GM23338 (cell line): ENCODE measurements at regions not wholly inside any gene's neighbourhood (a gene's known extent, or its start where the extent isn't known, plus 50 kb on each side); places are given as distances from the start of the nearest gene placed in this dataset.

Source experiments
- ATAC-seq: fragments of 200-7000 bp; cut with Tn5 transposase; 3 replicates; pipeline ENCODE4 v1.9.1; 2020
- DNase-seq: peaks from one replicate; pipeline ENCODE4 v3.0.0-alpha.2; 2015; ENCODE audit warnings: low spot score
- H2AFZ ChIP-seq: fragments of 200-600 bp; sonication (generic); 2 replicates; pipeline ENCODE4 v1.8.0; 2016; ENCODE audit warnings: antibody characterized with exemption, mild to moderate bottlenecking, moderate library complexity
- H3F3A ChIP-seq: fragments of 200-600 bp; sonication (generic); replicated peaks from 2 replicates; pipeline ENCODE4 v1.8.0; 2017; ENCODE audit warnings: antibody characterized with exemption, mixed run types, low read depth
- H3K27ac ChIP-seq: fragments of 200-600 bp; sonication (generic); 2 replicates; pipeline ENCODE4 v1.6.1; 2016; ENCODE audit warnings: low read depth
- H3K27me3 ChIP-seq: fragments of 200-600 bp; sonication (generic); 2 replicates; pipeline ENCODE4 v1.8.0; 2016; ENCODE audit warnings: mild to moderate bottlenecking, mixed run types, moderate library complexity; ENCODE audit not compliant: insufficient read depth
- H3K36me3 ChIP-seq: fragments of 200-600 bp; sonication (generic); 2 replicates; pipeline ENCODE4 v1.8.0; 2016; ENCODE audit warnings: mild to moderate bottlenecking; ENCODE audit not compliant: insufficient read depth
- H3K4me1 ChIP-seq: fragments of 200-600 bp; sonication (generic); 2 replicates; pipeline ENCODE4 v1.8.0; 2016; ENCODE audit warnings: mild to moderate bottlenecking, moderate library complexity; ENCODE audit not compliant: insufficient read depth
- H3K4me2 ChIP-seq: fragments of 200-600 bp; sonication (generic); 2 replicates; pipeline ENCODE4 v1.7.1; 2017; ENCODE audit warnings: mixed run types
- H3K4me3 ChIP-seq: fragments of 200-600 bp; sonication (generic); 2 replicates; pipeline ENCODE4 v1.6.1; 2016; ENCODE audit warnings: mixed run types
- H3K79me2 ChIP-seq: fragments of 200-600 bp; sonication (generic); replicated peaks from 2 replicates; pipeline ENCODE4 v1.8.0; 2017; ENCODE audit warnings: mild to moderate bottlenecking; ENCODE audit not compliant: insufficient read depth
- H3K9me2 ChIP-seq: fragments of 200-600 bp; sonication (generic); 2 replicates; pipeline ENCODE4 v1.8.0; 2017; ENCODE audit not compliant: insufficient read depth
- H4K20me1 ChIP-seq: fragments of 200-600 bp; sonication (generic); replicated peaks from 2 replicates; pipeline ENCODE4 v1.8.0; 2017; ENCODE audit warnings: mild to moderate bottlenecking; ENCODE audit not compliant: insufficient read depth
- H3K27ac Mint-ChIP-seq: 2 replicates; pipeline ENCODE4 v1.8.0; 2020; ENCODE audit warnings: inconsistent platforms, mild to moderate bottlenecking, moderate library complexity, mixed read lengths
- H3K27me3 Mint-ChIP-seq: 3 replicates; pipeline ENCODE4 v1.8.0; 2022; ENCODE audit warnings: low read depth, mild to moderate bottlenecking, moderate library complexity, mixed read lengths, inconsistent platforms; ENCODE audit not compliant: insufficient read depth, poor library complexity
- H3K36me3 Mint-ChIP-seq: 3 replicates; pipeline ENCODE4 v1.8.0; 2021; ENCODE audit warnings: low read depth, mild to moderate bottlenecking, inconsistent platforms, moderate library complexity, mixed read lengths
- H3K4me1 Mint-ChIP-seq: 3 replicates; pipeline ENCODE4 v1.8.0; 2020; ENCODE audit warnings: mild to moderate bottlenecking, inconsistent platforms, mixed read lengths
- H3K4me3 Mint-ChIP-seq: 3 replicates; pipeline ENCODE4 v1.8.0; 2021; ENCODE audit warnings: moderate library complexity, mild to moderate bottlenecking, inconsistent platforms, mixed read lengths
- H3K9me3 Mint-ChIP-seq: 3 replicates; pipeline ENCODE4 v1.8.0; 2020; ENCODE audit warnings: moderate library complexity, mild to moderate bottlenecking, inconsistent platforms, mixed read lengths
- EZH2phosphoT487 ChIP-seq: fragments of 200-600 bp; sonication (generic); IDR thresholded peaks from one replicate; pipeline ENCODE4 v1.8.1; 2018; ENCODE audit warnings: antibody characterized with exemption; ENCODE audit not compliant: unreplicated experiment
- NANOG ChIP-seq: IDR thresholded peaks from 2 replicates; pipeline ENCODE4 v1.6.1; 2016; ENCODE audit warnings: antibody characterized with exemption, borderline replicate concordance
- STAT1 ChIP-seq: IDR thresholded peaks from one replicate; pipeline ENCODE4 v1.6.1; 2016; ENCODE audit warnings: antibody characterized with exemption; ENCODE audit not compliant: unreplicated experiment
- ZNF114 ChIP-seq: fragments of 250-450 bp; sonication (Bioruptor Pico); IDR thresholded peaks from 2 replicates; pipeline ENCODE4 v1.5.0; 2020; ENCODE audit warnings: mild to moderate bottlenecking, moderate library complexity
- TF ChIP-seq, protein P1 (sequence below): IDR thresholded peaks from 2 replicates; pipeline ENCODE4 v1.6.1; 2016; ENCODE audit warnings: antibody characterized with exemption
- TF ChIP-seq, protein P2 (sequence below), 2 experiments: fragments of 200-600 bp in 1 of 2; sonication (generic) in 1 of 2; conservative IDR thresholded peaks; 2 replicates each; pipeline versions ENCODE4 v1.5.1 to v1.6.1; 2016 to 2017; ENCODE audit warnings: antibody characterized with exemption in 2 of 2, low read depth in 2 of 2, mild to moderate bottlenecking in 2 of 2, moderate library complexity in 1 of 2

DNA sequence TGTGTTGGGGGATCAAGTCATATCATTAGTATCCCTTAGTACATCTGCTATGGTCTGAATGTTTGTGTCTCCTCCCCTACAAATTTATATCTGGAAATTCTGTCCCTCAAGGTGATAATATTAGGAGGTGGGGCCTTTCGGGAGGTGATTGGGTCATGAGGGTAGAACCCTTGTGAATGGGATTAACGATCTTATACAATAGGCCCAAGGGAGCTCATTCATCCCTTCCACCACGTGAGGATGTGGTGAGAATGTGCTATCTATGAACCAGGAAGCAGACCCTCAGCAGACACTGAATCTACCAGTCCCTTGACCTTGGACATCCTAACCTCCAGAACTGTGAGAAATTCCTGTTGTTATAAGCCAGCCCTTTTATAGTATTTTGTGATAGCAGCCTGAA lies 110.7 kb downstream of the PTCSC3 start:
- Mint-ChIP-seq H3K4me3 (no peak overlapping the region), H3K9me3 (no peaks in the 10 kb centered on the region), H3K27me3 (no peaks in the 10 kb centered on the region), H3K36me3 (no peaks in the 10 kb centered on the region), H3K27ac (no peak overlapping the region), H3K4me1 (peaks cover 4% of the 10 kb centered on the region; the same call in 2 of the 3 replicates)
- TF ChIP-seq, protein P1, sequence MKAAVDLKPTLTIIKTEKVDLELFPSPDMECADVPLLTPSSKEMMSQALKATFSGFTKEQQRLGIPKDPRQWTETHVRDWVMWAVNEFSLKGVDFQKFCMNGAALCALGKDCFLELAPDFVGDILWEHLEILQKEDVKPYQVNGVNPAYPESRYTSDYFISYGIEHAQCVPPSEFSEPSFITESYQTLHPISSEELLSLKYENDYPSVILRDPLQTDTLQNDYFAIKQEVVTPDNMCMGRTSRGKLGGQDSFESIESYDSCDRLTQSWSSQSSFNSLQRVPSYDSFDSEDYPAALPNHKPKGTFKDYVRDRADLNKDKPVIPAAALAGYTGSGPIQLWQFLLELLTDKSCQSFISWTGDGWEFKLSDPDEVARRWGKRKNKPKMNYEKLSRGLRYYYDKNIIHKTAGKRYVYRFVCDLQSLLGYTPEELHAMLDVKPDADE = no peak
- no peak for TF ChIP-seq ZNF114
- TF ChIP-seq, protein P2, sequence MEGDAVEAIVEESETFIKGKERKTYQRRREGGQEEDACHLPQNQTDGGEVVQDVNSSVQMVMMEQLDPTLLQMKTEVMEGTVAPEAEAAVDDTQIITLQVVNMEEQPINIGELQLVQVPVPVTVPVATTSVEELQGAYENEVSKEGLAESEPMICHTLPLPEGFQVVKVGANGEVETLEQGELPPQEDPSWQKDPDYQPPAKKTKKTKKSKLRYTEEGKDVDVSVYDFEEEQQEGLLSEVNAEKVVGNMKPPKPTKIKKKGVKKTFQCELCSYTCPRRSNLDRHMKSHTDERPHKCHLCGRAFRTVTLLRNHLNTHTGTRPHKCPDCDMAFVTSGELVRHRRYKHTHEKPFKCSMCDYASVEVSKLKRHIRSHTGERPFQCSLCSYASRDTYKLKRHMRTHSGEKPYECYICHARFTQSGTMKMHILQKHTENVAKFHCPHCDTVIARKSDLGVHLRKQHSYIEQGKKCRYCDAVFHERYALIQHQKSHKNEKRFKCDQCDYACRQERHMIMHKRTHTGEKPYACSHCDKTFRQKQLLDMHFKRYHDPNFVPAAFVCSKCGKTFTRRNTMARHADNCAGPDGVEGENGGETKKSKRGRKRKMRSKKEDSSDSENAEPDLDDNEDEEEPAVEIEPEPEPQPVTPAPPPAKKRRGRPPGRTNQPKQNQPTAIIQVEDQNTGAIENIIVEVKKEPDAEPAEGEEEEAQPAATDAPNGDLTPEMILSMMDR (conservative IDR thresholded peaks at IDR 0.05; ENCODE audit: low read depth in 2 of 2) = no peak
- Histone ChIP-seq H3K4me3 (no peak overlapping the region), H3K79me2 (no peaks in the 10 kb centered on the region), H3K4me2 (no peak overlapping the region), H2AFZ (no peak overlapping the region), H4K20me1 (no peaks in the 10 kb centered on the region), H3K36me3 (no peaks in the 10 kb centered on the region), H3F3A (no peaks in the 10 kb centered on the region), H3K27ac (no peak overlapping the region), H3K9me2 (no peaks in the 10 kb centered on the region), H3K27me3 (no peaks in the 10 kb centered on the region), H3K4me1 (no peaks in the 10 kb centered on the region)
- no peak for DNase-seq
- no peak for ATAC-seq

DNA sequence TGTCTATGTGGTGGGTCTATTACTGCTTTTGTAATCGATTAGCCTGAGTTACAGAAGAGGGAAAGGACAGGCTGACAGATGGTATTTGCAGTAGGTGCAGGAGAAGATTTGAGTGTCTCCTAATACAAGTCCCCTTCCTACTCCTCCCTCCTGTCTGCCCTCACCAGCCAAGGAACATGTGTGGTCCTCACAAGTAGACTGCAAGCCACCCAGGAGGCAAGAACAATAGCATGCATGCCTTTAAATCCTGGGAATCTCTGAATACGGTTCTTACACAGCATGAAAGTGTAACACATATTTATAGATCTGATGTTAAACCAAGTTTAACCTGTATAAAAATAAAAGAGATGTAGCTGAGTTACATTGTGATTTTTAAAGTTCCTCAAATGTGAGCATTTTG lies 117.0 kb downstream of the PTCSC3 start:
- Mint-ChIP-seq H3K4me1 (peaks cover 5% of the 10 kb centered on the region; the same call in 2 of the 3 replicates), H3K27me3 (no peaks in the 10 kb centered on the region), H3K4me3 (no peak overlapping the region), H3K36me3 (no peaks in the 10 kb centered on the region), H3K9me3 (no peaks in the 10 kb centered on the region), H3K27ac (no peak overlapping the region)
- TF ChIP-seq EZH2phosphoT487 (no peak), STAT1 (no peak), ZNF114 (no peak), NANOG (no peak)
- TF ChIP-seq, protein P1 = no peak
- Histone ChIP-seq H3K4me1 (no peaks in the 10 kb centered on the region), H3K9me2 (no peaks in the 10 kb centered on the region), H3K27ac (no peak overlapping the region), H3F3A (no peaks in the 10 kb centered on the region), H4K20me1 (no peaks in the 10 kb centered on the region), H3K4me2 (no peak overlapping the region), H3K36me3 (no peaks in the 10 kb centered on the region), H2AFZ (no peak overlapping the region), H3K27me3 (no peaks in the 10 kb centered on the region), H3K79me2 (no peaks in the 10 kb centered on the region), H3K4me3 (no peak overlapping the region)
- no peak for DNase-seq
- no peak for ATAC-seq
